COLO668 (cell line): ENCODE measurements at regions not wholly inside any gene's neighbourhood (a gene's known extent, or its start where the extent isn't known, plus 50 kb on each side); places are given as distances from the start of the nearest gene placed in this dataset.
"Not testable (repeated sequence)": the region's sequence is repeated elsewhere in the genome, so short reads cannot be mapped to it uniquely, and the experiment has no call there.

ENCODE experiments used
- DNase-seq: peaks from one replicate; lab custom pipeline; 2025; ENCODE audit not compliant: unreplicated experiment; lab: John Stamatoyannopoulos, UW

- DNase-seq = not testable (repeated sequence)
Observed at GRCh38 chr10:35958609-35959008, 316.5 kb upstream of the FZD8 start.

- no peak for DNase-seq
Observed at GRCh38 chr10:35950701-35951100, 308.6 kb upstream of the FZD8 start.

- DNase-seq = no peak
Observed at GRCh38 chr10:35950226-35950625, 308.1 kb upstream of the FZD8 start.

GRCh38 chr10:35949811-35950211 lies 307.7 kb upstream of the FZD8 start:
- DNase-seq = no peak

GRCh38 chr10:35946556-35946955 lies 304.5 kb upstream of the FZD8 start:
- no peak for DNase-seq

- no peak for DNase-seq
Observed at GRCh38 chr10:35942057-35942456, 300.0 kb upstream of the FZD8 start.

- DNase-seq = peak; percentile 28
Observed at GRCh38 chr10:35940141-35941041, 298.3 kb upstream of the FZD8 start.

- no peak for DNase-seq
Observed at GRCh38 chr10:35938160-35938559, 296.1 kb upstream of the FZD8 start.

GRCh38 chr10:35937546-35937945 lies 295.4 kb upstream of the FZD8 start:
- no peak for DNase-seq

- DNase-seq = no peak
Observed at GRCh38 chr10:35934642-35934995, 292.5 kb upstream of the FZD8 start.

- DNase-seq = no peak
Observed at GRCh38 chr10:35933940-35934641, 292.0 kb upstream of the FZD8 start.

GRCh38 chr10:35933491-35933890 lies 291.4 kb upstream of the FZD8 start:
- DNase-seq = no peak

GRCh38 chr10:35929962-35930361 lies 287.9 kb upstream of the FZD8 start:
- not testable (repeated sequence) for DNase-seq

- DNase-seq = no peak
Observed at GRCh38 chr10:35928748-35929147, 286.7 kb upstream of the FZD8 start.

- DNase-seq = no peak
Observed at GRCh38 chr10:35927990-35928488, 285.9 kb upstream of the FZD8 start.

- DNase-seq = no peak
Observed at GRCh38 chr10:35927341-35927740, 285.2 kb upstream of the FZD8 start.

- no peak for DNase-seq
Observed at GRCh38 chr10:35926846-35927245, 284.8 kb upstream of the FZD8 start.

- no peak for DNase-seq
Observed at GRCh38 chr10:35925493-35925892, 283.4 kb upstream of the FZD8 start.

GRCh38 chr10:35924759-35925158 lies 282.7 kb upstream of the FZD8 start:
- no peak for DNase-seq

GRCh38 chr10:35922876-35923600 lies 280.9 kb upstream of the FZD8 start:
- DNase-seq = no peak

- no peak for DNase-seq
Observed at GRCh38 chr10:35921866-35922350, 279.8 kb upstream of the FZD8 start.
